Type B pancreatic cell (in vitro differentiated cells): ENCODE measurements at regions not wholly inside any gene's neighbourhood (a gene's known extent, or its start where the extent isn't known, plus 50 kb on each side); places are given as distances from the start of the nearest gene placed in this dataset.

Experiments used
- DNase-seq: peaks from one replicate; pipeline ENCODE4 v3.0.0; 2021; ENCODE audit warnings: mixed read lengths; ENCODE audit not compliant: unreplicated experiment; ENCODE audit errors: extremely low spot score
- H3K27ac Mint-ChIP-seq: 2 replicates; pipeline ENCODE4 v1.8.0; 2021; ENCODE audit warnings: mild to moderate bottlenecking, mixed read lengths
- H3K27me3 Mint-ChIP-seq: 2 replicates; pipeline ENCODE4 v1.8.0; 2021; ENCODE audit warnings: mixed read lengths
- H3K36me3 Mint-ChIP-seq: 2 replicates; pipeline ENCODE4 v1.8.0; 2021; ENCODE audit warnings: mixed read lengths
- H3K4me1 Mint-ChIP-seq: one replicate; pipeline ENCODE4 v1.8.0; 2021; ENCODE audit warnings: mixed read lengths; ENCODE audit not compliant: unreplicated experiment
- H3K4me3 Mint-ChIP-seq: 2 replicates; pipeline ENCODE4 v1.8.0; 2021; ENCODE audit warnings: mild to moderate bottlenecking, mixed read lengths
- H3K9me3 Mint-ChIP-seq: 2 replicates; pipeline ENCODE4 v1.8.0; 2021; ENCODE audit warnings: mixed read lengths
- CTCF ChIP-seq: fragments of 200-600 bp; sonication (generic); conservative IDR thresholded peaks from 2 replicates; pipeline ENCODE4 v1.5.0; 2021; ENCODE audit warnings: antibody characterized with exemption, mild to moderate bottlenecking

GRCh38 chr14:106845286-106846087 is 1319.1 kb downstream of the TMEM121 start:
- no peak overlapping the region for H3K4me3 Mint-ChIP-seq
- DNase-seq, result no peak
- H3K27ac Mint-ChIP-seq, result no peak overlapping the region
- no peaks in the 10 kb centered on the region for H3K36me3 Mint-ChIP-seq
- H3K27me3 Mint-ChIP-seq, result no peaks in the 10 kb centered on the region
- no peak for TF ChIP-seq CTCF
- H3K4me1 Mint-ChIP-seq, result no peaks in the 10 kb centered on the region
- H3K9me3 Mint-ChIP-seq, result peaks cover 19% of the 10 kb centered on the region

- Mint-ChIP-seq H3K36me3 (no peaks in the 10 kb centered on the region), H3K4me3 (no peak overlapping the region), H3K27me3 (no peaks in the 10 kb centered on the region), H3K9me3 (peaks cover 18% of the 10 kb centered on the region), H3K27ac (no peak overlapping the region), H3K4me1 (no peaks in the 10 kb centered on the region)
- no peak for TF ChIP-seq CTCF
- DNase-seq, result no peak
Measured at GRCh38 chr14:106846218-106846617, 1319.8 kb downstream of the TMEM121 start.

- H3K27me3 Mint-ChIP-seq, result no peaks in the 10 kb centered on the region
- no peak for TF ChIP-seq CTCF
- no peak for DNase-seq
- no peak overlapping the region for H3K27ac Mint-ChIP-seq
- no peak overlapping the region for H3K4me3 Mint-ChIP-seq
- H3K9me3 Mint-ChIP-seq, result peaks cover 15% of the 10 kb centered on the region
- no peaks in the 10 kb centered on the region for H3K36me3 Mint-ChIP-seq
- no peaks in the 10 kb centered on the region for H3K4me1 Mint-ChIP-seq
Measured at GRCh38 chr14:106848330-106849121, 1322.1 kb downstream of the TMEM121 start.

GRCh38 chr14:106850913-106851825 is 1324.8 kb downstream of the TMEM121 start:
- peaks cover 17% of the 10 kb centered on the region for H3K9me3 Mint-ChIP-seq
- no peaks in the 10 kb centered on the region for H3K4me1 Mint-ChIP-seq
- H3K36me3 Mint-ChIP-seq, result no peaks in the 10 kb centered on the region
- TF ChIP-seq CTCF, result no peak
- H3K27ac Mint-ChIP-seq, result no peak overlapping the region
- DNase-seq, result no peak
- no peak overlapping the region for H3K4me3 Mint-ChIP-seq
- no peaks in the 10 kb centered on the region for H3K27me3 Mint-ChIP-seq
